GM12891 (cell line): ENCODE measurements at regions not wholly inside any gene's neighbourhood (a gene's known extent, or its start where the extent isn't known, plus 50 kb on each side); places are given as distances from the start of the nearest gene placed in this dataset.

Experiments
- POLR2A ChIP-seq: IDR thresholded peaks from 2 replicates; pipeline ENCODE4 v1.6.1; 2011; ENCODE audit warnings: low read depth, low read length, control low read depth
- POLR2AphosphoS5 ChIP-seq: IDR thresholded peaks from 2 replicates; pipeline ENCODE4 v1.6.1; 2011; ENCODE audit warnings: low read depth, low read length, control low read depth
- TAF1 ChIP-seq: IDR thresholded peaks from 2 replicates; pipeline ENCODE4 v1.6.1; 2011; ENCODE audit warnings: low read depth, low read length, control low read depth

DNA sequence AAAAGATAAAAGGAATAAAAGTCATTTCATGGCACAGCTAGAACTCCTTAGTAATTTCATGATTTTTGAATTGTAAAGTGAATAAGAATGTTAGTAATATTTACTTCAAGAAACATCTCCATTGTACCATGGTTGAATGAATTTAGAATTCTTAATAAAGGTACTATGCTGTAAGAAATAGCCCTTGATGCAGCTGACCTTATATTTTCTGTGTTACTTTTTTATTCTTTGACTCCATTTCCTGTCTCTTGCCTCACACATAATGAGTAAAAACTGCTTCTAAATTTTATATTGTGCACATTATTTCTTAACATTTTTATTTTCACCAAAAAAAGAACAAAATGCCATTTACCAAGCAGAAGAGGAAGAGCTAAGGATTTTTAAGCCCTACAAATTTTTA, 81.9 kb upstream of the PDHA2 start:
- TF ChIP-seq POLR2A (no peak), POLR2AphosphoS5 (no peak), TAF1 (no peak)
